ENCODE measurements at regions not wholly inside any gene's neighbourhood (a gene's known extent, or its start where the extent isn't known, plus 50 kb on each side); places are given as distances from the start of the nearest gene placed in this dataset.
"Not testable (repeated sequence)": the region's sequence is repeated elsewhere in the genome, so short reads cannot be mapped to it uniquely, and the experiment has no call there.

DNA sequence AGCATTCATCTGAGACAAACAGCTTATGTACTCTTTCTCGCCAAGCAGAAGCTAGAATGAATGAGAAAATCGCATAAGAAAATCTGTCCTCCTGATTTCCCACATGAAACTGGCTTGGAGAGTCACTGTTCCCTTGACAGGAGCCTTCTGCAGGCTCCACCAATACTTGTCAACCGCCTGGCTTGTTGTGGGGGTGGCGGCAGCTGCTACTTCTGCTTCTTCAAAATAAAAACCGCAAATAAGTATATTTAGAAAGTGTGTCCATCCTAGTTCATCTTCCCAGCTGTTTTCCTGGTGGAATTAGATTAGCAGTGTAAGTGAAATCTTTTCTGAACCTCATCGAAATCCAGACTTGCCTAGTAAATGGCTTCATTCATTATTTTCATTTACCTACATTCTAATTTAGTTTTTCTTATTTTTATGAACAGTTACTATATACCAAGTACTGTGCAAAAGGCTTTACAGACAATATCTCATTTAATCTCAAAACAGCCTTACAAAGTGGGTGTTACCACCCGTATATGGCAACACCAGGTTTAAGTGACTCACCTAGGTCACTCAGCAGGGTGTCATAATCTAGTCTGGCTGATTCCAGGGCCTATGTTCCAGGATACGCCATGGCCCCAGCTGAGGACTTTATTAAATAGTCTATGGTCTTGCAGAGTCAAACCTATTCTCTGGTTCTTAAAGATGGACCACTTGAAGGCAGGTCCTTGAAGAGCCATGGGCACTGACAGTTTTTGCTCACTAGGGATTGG lies 104.6 kb upstream of the IGFBP7 start:
- DNase-seq: no peak

GRCh38 chr4:57211131-57211530 lies 100.9 kb upstream of the IGFBP7 start:
- DNase-seq: no peak

- DNase-seq: no peak
Observed at GRCh38 chr4:57206172-57206571, 96.0 kb upstream of the IGFBP7 start.

DNA sequence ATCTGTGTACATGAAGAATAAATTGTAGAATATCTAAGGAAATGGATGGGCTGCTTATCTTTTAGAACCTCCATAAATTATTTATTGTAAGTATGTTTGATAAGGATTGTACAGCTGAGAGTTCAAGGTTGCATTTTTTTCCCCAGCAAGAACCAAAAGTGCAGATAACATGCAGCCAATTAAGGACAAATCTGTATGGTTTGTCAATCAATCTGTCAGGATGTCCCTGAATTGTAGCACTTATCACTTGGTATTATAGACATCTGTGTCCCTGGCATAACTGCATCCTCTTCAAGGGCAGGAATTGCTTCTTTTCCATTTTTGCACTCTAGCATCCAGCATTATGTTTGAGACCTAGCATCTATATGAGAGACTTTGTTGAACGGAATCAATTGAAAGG lies 95.4 kb upstream of the IGFBP7 start:
- DNase-seq: no peak

DNA sequence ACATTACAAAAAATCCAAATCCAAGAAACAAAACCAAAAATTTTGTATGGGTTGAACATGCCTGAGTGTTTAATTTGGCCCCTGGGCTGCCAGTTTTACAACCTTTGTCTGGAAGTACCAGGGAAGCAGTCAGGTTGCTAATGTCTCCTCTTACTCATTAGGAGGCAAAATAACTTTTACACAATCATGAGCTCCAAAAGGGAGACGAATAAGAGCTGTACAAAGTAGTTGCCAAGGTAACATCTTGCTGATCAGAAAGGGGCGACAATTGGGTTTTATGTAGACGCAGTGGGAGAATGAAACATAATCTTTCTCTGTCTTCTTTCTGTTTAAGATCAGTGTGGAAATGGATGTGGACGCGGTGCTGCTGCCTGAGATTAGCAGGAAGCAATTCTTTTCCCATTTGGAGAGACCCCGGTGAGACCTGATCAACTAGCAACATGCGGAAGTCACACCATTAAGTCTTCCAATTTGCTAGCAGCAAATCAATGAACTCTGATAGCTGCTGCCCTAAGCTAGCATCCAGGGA lies 90.7 kb upstream of the IGFBP7 start:
- no peak for DNase-seq

DNA sequence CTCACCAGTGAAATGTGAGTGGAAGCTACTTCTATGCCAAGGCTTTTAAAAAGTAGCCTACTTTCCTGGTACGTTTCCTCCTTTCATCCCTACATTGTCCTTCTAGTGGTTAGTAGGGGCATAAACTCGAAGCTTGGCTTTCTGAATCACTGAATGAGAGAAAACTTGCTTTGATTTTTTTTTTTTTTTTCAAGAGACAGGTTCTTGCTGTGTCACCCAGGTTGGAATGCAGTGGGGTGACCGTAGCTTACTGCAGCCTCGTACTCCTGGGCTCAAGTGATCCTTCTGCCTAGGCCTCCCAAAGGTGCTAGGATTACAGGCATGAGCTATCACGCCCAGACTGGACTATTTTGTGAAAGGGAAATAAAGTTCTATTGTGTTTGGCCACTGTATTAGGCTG lies 89.1 kb upstream of the IGFBP7 start:
- DNase-seq: no peak

- no peak for DNase-seq
Observed at GRCh38 chr4:57195622-57196021, 85.4 kb upstream of the IGFBP7 start.

- no peak for DNase-seq
Observed at GRCh38 chr4:57194068-57194611, 84.0 kb upstream of the IGFBP7 start.

DNA sequence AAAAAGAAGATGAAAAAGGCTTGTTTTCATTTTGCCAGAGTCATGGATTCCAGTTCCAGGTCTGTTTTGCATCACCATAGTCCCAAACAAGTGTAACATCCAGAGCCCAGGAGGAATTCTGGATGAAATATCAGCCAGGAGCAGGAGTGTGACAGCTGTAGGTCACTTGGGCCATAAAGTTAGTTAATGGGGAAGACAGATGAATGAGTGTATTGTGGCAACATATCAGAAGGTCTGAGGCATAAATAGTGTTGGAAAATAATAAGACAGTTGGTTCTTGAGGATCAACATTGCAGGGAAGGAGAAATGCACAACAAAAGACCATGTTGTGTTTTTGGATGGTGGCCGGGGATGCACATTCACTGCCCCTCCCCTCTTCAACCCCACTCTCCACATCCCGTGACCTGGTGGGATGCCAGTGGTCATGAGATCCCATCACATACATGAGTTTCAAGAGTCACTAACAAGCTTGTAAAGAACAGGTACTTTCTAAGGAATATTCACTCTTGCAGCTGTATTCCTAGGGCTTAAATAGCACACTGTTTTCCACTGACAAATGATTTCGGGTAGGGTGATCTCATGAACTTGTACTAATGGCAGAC lies 83.1 kb upstream of the IGFBP7 start:
- no peak for DNase-seq

DNA sequence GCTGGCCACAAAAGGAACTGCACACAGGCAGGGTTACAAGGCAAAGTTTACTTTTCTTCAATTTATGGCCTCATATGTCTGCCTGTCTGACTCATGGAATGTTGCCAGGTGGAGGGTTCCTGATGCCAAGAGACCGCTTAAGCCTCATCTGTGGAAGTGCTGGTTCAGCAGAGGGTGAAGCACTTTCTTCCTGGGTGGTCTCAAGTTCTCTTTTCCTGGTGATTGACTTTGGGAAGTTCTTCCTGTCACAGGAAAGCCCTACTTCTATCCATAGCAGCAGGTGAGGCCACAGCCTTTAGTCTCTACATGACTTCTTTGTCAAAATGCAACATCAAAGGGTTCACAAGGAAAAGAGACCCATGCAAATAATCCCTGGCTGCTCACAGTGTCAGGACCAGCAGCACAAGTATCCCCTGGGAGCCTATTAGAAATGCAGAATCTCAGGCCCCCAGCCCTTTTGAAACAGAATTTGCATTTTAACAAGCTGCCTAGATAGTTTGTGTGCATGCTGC lies 81.4 kb upstream of the IGFBP7 start:
- DNase-seq: no peak

DNA sequence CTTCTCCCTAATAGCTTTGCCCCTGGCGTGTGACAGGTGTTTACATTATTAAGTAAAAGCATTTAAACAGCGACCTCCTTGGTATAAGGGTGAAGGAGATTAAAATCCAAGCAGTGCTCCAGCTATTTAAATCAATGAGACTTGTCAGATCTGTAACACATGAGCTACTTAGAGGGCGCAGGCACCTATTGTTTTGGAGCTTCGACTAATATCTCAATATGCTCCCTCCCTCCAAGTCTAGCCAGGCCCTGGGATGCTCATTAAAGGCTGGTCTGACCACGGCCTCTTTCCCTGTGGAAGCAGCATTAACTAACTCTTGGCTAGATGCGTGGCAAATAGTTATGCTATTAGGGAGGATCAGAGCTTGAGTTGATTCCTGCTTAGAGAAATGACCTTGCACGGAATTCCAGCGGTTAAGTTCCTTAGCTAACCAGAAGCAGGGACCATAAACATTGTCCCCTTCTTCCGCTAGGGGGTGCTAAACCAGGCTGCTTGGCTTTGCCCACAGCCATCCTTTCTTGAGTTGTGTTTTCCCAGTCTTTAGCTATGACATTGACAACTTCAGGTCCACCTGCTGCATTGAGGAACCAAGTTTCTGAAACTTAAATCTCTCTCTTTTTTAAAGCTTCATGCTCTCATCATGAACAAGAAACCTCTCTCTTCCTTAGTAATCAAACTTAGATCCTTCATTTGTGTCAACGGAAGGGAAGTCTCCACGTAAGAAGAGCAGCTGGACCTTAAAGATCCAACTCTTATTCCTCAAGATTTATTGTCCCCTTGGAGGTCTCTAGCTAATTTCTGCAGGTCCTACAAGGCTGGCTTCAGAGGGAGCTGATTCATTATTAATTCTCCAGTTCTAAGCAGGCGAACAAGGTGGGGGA lies 80.7 kb upstream of the IGFBP7 start:
- peak; percentile 21 for DNase-seq

GRCh38 chr4:57187246-57187645 lies 77.1 kb upstream of the IGFBP7 start:
- peak; percentile 14 for DNase-seq

DNA sequence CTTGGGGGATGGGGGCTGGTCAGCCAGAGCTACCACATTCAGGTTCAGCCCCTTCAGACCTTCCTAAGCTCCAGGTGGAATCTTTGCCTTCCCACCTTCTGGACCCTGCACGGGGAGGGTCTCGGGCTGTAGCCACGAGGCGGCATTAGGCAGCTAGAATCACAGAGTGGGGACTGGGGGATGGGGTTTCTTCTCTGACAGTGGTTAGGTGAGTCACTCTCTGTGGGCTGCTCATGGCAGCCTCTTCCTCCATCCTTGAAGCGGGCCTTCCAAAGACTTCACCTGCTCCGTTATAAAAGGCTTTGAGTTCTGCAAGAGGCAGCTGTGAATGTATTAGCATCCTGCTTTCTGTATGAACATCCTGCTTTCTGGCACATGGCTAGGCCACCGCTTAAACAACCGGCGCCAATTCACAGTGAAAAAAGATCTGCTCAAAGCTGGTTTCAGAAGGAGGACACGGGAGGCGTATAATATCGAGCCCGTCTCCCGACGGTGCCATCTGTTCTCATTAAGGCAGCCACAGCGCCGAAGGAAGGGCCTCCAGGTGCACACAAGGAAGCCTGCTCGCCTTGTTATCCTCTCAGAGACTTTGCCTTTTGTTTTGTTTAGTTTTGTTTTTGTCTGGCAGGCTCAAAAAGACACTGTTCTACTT lies 74.3 kb upstream of the IGFBP7 start:
- DNase-seq: no peak

GRCh38 chr4:57182132-57182874 lies 72.1 kb upstream of the IGFBP7 start:
- DNase-seq: no peak

GRCh38 chr4:57173136-57173535 lies 63.0 kb upstream of the IGFBP7 start:
- DNase-seq: not testable (repeated sequence)

- DNase-seq: no peak
Observed at GRCh38 chr4:57172065-57172464, 61.9 kb upstream of the IGFBP7 start.

GRCh38 chr4:57168982-57169381 lies 58.8 kb upstream of the IGFBP7 start:
- DNase-seq: no peak

- peak; percentile 89 for DNase-seq
Observed at GRCh38 chr4:57163530-57164459, 53.6 kb upstream of the IGFBP7 start.

- no peak for DNase-seq
Observed at GRCh38 chr4:57162499-57163019, 52.4 kb upstream of the IGFBP7 start.
